ENCODE measurements at regions not wholly inside any gene's neighbourhood (a gene's known extent, or its start where the extent isn't known, plus 50 kb on each side); places are given as distances from the start of the nearest gene placed in this dataset.

DNA sequence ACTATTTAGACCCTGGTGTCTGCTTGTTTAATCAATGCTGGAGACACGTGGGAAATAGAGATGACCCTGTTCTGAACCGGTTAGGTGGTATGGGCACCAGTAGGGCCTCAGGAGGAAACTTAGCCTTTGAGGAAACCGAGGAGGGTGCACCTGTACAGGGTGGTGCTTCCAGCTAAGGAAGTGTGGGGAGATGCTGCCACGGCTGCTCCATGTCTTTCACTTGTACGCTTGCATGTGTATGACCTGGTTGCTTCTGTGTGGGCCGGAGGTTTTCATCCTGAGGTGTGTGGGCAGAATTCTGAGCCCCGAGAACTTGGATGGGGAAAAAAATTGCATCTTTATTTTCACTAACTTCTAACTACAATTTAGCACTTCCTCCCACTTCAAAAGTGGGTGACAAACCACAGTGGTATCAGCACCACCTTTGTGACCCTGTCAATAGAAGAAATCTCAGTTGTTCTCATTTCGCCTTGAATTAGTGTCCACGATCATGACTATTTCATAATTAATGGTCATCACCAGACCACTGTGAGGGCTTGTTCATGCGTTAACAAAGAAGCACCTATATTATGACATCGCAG is 99.8 kb upstream of the SPATA31C2 start:
- H3K27ac ChIP-seq (ENCODE audit: low read depth, low read length), result no peak overlapping the region
- no peaks in the 10 kb centered on the region for H3K4me1 ChIP-seq (ENCODE audit: control insufficient read depth in 1 of 2, insufficient read depth in 2 of 2, low read length in 2 of 2)
- H3K9me3 ChIP-seq (ENCODE audit: control insufficient read depth in 1 of 2, insufficient read depth in 1 of 2, low read depth in 1 of 2, low read length in 2 of 2), result no peaks in the 10 kb centered on the region
- no peak for ATAC-seq
- H3K4me2 ChIP-seq (ENCODE audit: low read length), result no peak overlapping the region
- H3K27me3 ChIP-seq (ENCODE audit: insufficient read depth, low read length), result no peaks in the 10 kb centered on the region
- no peaks in the 10 kb centered on the region for H3K36me3 ChIP-seq (ENCODE audit: control insufficient read depth in 1 of 2, insufficient read depth in 2 of 2, low read length in 2 of 2)
- no peak overlapping the region for H3K4me3 ChIP-seq (replicated peaks in 1 of 2; ENCODE audit: low read depth in 1 of 2, low read length in 2 of 2)
- intact Hi-C loops (cut with micrococcal nuclease), result no loop called here
- no peak overlapping the region for H2AFZ ChIP-seq (ENCODE audit: low read depth, low read length, poor library complexity, severe bottlenecking)
- H3K9me2 ChIP-seq (ENCODE audit: insufficient read depth), result no peaks in the 10 kb centered on the region
- CTCF ChIA-PET, result no interaction called here
- POLR2A ChIA-PET, result no interaction called here
- RAD21 ChIA-PET (ENCODE audit: low non-redundant PET in 1 of 2, low total read pairs in 2 of 2, uncharacterized antibody in 2 of 2, unreplicated experiment in 2 of 2), result no interaction called here
- BruUV-seq (replicated peaks), result no TSS peak
- H3K79me2 ChIP-seq (ENCODE audit: insufficient read depth, low read length), result no peaks in the 10 kb centered on the region
- no peaks in the 10 kb centered on the region for H4K20me1 ChIP-seq (ENCODE audit: insufficient read depth)
- no peak for TF ChIP-seq EZH2phosphoT487 (IDR thresholded peaks at IDR 0.05; ENCODE audit: borderline replicate concordance)
- no peak for TF ChIP-seq CBX3 (IDR thresholded peaks at IDR 0.05; ENCODE audit: low read depth)
- no peak for TF ChIP-seq JUND (IDR thresholded peaks at IDR 0.05)
- no peak for TF ChIP-seq EGR1 (IDR thresholded peaks at IDR 0.05; ENCODE audit: low read depth)
- TF ChIP-seq POLR2AphosphoS5 (IDR thresholded peaks at IDR 0.05; ENCODE audit: low read depth, low read length), result no peak
- TF ChIP-seq ZFX (IDR thresholded peaks at IDR 0.05), result no peak
- TF ChIP-seq SIN3A (IDR thresholded peaks at IDR 0.05; ENCODE audit: low read depth), result no peak
- TF ChIP-seq, protein P1, sequence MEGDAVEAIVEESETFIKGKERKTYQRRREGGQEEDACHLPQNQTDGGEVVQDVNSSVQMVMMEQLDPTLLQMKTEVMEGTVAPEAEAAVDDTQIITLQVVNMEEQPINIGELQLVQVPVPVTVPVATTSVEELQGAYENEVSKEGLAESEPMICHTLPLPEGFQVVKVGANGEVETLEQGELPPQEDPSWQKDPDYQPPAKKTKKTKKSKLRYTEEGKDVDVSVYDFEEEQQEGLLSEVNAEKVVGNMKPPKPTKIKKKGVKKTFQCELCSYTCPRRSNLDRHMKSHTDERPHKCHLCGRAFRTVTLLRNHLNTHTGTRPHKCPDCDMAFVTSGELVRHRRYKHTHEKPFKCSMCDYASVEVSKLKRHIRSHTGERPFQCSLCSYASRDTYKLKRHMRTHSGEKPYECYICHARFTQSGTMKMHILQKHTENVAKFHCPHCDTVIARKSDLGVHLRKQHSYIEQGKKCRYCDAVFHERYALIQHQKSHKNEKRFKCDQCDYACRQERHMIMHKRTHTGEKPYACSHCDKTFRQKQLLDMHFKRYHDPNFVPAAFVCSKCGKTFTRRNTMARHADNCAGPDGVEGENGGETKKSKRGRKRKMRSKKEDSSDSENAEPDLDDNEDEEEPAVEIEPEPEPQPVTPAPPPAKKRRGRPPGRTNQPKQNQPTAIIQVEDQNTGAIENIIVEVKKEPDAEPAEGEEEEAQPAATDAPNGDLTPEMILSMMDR (IDR thresholded peaks at IDR 0.05 in 2 of 3, conservative IDR thresholded peaks at IDR 0.05 in 1 of 3; ENCODE audit: borderline replicate concordance in 1 of 3, insufficient read depth in 1 of 3, low read depth in 2 of 3, low read length in 2 of 3), result no peak
- no peak overlapping the region for H3K9ac ChIP-seq (ENCODE audit: low read length)
- no peak for DNase-seq (ENCODE audit: low read depth, low spot score)

DNA sequence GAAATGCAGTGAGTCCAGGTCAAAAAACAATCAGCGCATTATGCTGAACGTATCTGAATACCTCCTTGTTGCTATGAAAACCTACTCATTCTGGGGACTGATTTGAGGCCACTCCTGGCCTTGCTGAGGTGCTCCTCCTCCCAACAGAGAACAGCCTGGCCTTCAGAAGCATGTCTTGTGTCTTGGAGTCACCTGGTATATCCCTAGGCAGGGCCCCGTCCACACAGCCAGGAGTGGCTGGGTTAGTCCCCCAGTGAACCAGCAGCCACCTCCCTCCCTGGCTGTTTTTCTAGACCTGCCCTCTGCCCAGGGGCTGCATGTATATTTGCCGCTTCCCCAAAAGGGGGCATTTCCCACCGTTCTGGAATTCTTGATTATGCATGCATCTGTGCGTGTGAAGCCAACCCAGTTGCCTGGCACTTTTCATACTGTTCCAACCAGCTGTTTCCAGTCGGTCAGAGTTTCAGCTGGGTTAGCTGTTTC is 99.2 kb upstream of the SPATA31C2 start:
- ChIA-PET RAD21 (ENCODE audit: low non-redundant PET in 1 of 2, low total read pairs in 2 of 2, uncharacterized antibody in 2 of 2, unreplicated experiment in 2 of 2) (no interaction called here), CTCF (no interaction called here), POLR2A (no interaction called here)
- intact Hi-C loops (cut with micrococcal nuclease), result no loop called here
- Histone ChIP-seq H3K27me3 (ENCODE audit: insufficient read depth, low read length) (no peaks in the 10 kb centered on the region), H4K20me1 (ENCODE audit: insufficient read depth) (no peaks in the 10 kb centered on the region), H3K4me2 (ENCODE audit: low read length) (no peak overlapping the region), H3K4me3 (replicated peaks in 1 of 2; ENCODE audit: low read depth in 1 of 2, low read length in 2 of 2) (no peak overlapping the region), H3K4me1 (ENCODE audit: control insufficient read depth in 1 of 2, insufficient read depth in 2 of 2, low read length in 2 of 2) (no peaks in the 10 kb centered on the region), H3K9me3 (ENCODE audit: control insufficient read depth in 1 of 2, insufficient read depth in 1 of 2, low read depth in 1 of 2, low read length in 2 of 2) (no peaks in the 10 kb centered on the region), H3K79me2 (ENCODE audit: insufficient read depth, low read length) (no peaks in the 10 kb centered on the region), H3K36me3 (ENCODE audit: control insufficient read depth in 1 of 2, insufficient read depth in 2 of 2, low read length in 2 of 2) (no peaks in the 10 kb centered on the region), H3K9me2 (ENCODE audit: insufficient read depth) (no peaks in the 10 kb centered on the region), H3K27ac (ENCODE audit: low read depth, low read length) (no peak overlapping the region), H3K9ac (ENCODE audit: low read length) (no peak overlapping the region), H2AFZ (ENCODE audit: low read depth, low read length, poor library complexity, severe bottlenecking) (no peak overlapping the region)
- BruUV-seq (replicated peaks), result no TSS peak
- ATAC-seq (no peak), DNase-seq (ENCODE audit: low read depth, low spot score) (no peak)
- TF ChIP-seq ELF1 (IDR thresholded peaks at IDR 0.05; ENCODE audit: borderline replicate concordance, low read depth) (no peak), FOSL1 (IDR thresholded peaks at IDR 0.05; ENCODE audit: low read depth) (no peak), SP1 (IDR thresholded peaks at IDR 0.05; ENCODE audit: low read depth) (no peak), MAX (IDR thresholded peaks at IDR 0.05) (no peak), CEBPB (IDR thresholded peaks at IDR 0.05; ENCODE audit: low read depth) (no peak), POLR2A (IDR thresholded peaks at IDR 0.05; ENCODE audit: borderline replicate concordance, extremely low read depth, insufficient read depth, insufficient read length) (no peak), SIN3A (IDR thresholded peaks at IDR 0.05; ENCODE audit: low read depth) (no peak), ZNF274 (IDR thresholded peaks at IDR 0.05; ENCODE audit: low read depth, low read length) (no peak), YY1 (IDR thresholded peaks at IDR 0.05; ENCODE audit: extremely low read depth, insufficient replicate concordance, low read depth, low read length) (no peak), TCF7L2 (IDR thresholded peaks at IDR 0.05; ENCODE audit: borderline replicate concordance, extremely low read depth, insufficient read depth, insufficient read length) (no peak)
- TF ChIP-seq, protein P2, sequence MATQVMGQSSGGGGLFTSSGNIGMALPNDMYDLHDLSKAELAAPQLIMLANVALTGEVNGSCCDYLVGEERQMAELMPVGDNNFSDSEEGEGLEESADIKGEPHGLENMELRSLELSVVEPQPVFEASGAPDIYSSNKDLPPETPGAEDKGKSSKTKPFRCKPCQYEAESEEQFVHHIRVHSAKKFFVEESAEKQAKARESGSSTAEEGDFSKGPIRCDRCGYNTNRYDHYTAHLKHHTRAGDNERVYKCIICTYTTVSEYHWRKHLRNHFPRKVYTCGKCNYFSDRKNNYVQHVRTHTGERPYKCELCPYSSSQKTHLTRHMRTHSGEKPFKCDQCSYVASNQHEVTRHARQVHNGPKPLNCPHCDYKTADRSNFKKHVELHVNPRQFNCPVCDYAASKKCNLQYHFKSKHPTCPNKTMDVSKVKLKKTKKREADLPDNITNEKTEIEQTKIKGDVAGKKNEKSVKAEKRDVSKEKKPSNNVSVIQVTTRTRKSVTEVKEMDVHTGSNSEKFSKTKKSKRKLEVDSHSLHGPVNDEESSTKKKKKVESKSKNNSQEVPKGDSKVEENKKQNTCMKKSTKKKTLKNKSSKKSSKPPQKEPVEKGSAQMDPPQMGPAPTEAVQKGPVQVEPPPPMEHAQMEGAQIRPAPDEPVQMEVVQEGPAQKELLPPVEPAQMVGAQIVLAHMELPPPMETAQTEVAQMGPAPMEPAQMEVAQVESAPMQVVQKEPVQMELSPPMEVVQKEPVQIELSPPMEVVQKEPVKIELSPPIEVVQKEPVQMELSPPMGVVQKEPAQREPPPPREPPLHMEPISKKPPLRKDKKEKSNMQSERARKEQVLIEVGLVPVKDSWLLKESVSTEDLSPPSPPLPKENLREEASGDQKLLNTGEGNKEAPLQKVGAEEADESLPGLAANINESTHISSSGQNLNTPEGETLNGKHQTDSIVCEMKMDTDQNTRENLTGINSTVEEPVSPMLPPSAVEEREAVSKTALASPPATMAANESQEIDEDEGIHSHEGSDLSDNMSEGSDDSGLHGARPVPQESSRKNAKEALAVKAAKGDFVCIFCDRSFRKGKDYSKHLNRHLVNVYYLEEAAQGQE (IDR thresholded peaks at IDR 0.05; ENCODE audit: low read depth), result no peak
